Hepatocyte (in vitro differentiated cells): ENCODE measurements at regions not wholly inside any gene's neighbourhood (a gene's known extent, or its start where the extent isn't known, plus 50 kb on each side); places are given as distances from the start of the nearest gene placed in this dataset.

Experiments
- EZH2 ChIP-seq: fragments of 200-600 bp; sonication (generic); IDR thresholded peaks from 2 replicates; pipeline ENCODE4 v1.6.1; 2016; ENCODE audit warnings: antibody characterized with exemption, mild to moderate bottlenecking, borderline replicate concordance
- EZH2phosphoT487 ChIP-seq: fragments of 200-600 bp; sonication (generic); IDR thresholded peaks from one replicate; pipeline ENCODE4 v1.6.1; 2018; ENCODE audit warnings: antibody characterized with exemption, mild to moderate bottlenecking, low read depth, moderate library complexity; ENCODE audit not compliant: unreplicated experiment, severe bottlenecking
- TF ChIP-seq, protein P1 (sequence below): fragments of 200-600 bp; sonication (generic); IDR thresholded peaks from 2 replicates; pipeline ENCODE4 v1.5.1; 2016; ENCODE audit warnings: antibody characterized with exemption, mild to moderate bottlenecking; ENCODE audit not compliant: poor library complexity

GRCh38 chr14:76322594-76323220 is 53.2 kb upstream of the ESRRB start:
- TF ChIP-seq EZH2phosphoT487 (no peak), EZH2 (no peak)
- TF ChIP-seq, protein P1, sequence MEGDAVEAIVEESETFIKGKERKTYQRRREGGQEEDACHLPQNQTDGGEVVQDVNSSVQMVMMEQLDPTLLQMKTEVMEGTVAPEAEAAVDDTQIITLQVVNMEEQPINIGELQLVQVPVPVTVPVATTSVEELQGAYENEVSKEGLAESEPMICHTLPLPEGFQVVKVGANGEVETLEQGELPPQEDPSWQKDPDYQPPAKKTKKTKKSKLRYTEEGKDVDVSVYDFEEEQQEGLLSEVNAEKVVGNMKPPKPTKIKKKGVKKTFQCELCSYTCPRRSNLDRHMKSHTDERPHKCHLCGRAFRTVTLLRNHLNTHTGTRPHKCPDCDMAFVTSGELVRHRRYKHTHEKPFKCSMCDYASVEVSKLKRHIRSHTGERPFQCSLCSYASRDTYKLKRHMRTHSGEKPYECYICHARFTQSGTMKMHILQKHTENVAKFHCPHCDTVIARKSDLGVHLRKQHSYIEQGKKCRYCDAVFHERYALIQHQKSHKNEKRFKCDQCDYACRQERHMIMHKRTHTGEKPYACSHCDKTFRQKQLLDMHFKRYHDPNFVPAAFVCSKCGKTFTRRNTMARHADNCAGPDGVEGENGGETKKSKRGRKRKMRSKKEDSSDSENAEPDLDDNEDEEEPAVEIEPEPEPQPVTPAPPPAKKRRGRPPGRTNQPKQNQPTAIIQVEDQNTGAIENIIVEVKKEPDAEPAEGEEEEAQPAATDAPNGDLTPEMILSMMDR, result no peak
